ENCODE measurements at regions not wholly inside any gene's neighbourhood (a gene's known extent, or its start where the extent isn't known, plus 50 kb on each side); places are given as distances from the start of the nearest gene placed in this dataset.
"Not testable (repeated sequence)": the region's sequence is repeated elsewhere in the genome, so short reads cannot be mapped to it uniquely, and the experiment has no call there.

GRCh38 chr5:29208024-29208423 is 1985.5 kb upstream of the CDH6 start:
- Histone ChIP-seq H3K9me3 (ENCODE audit: insufficient read depth, low read length) (no peaks in the 10 kb centered on the region), H3K79me2 (ENCODE audit: low read length) (no peaks in the 10 kb centered on the region), H3K9ac (ENCODE audit: low read length) (no peak overlapping the region), H3K27me3 (ENCODE audit: low read depth, low read length) (no peaks in the 10 kb centered on the region), H3K27ac (ENCODE audit: low read length) (no peak overlapping the region), H2AFZ (ENCODE audit: low read depth, low read length) (no peak overlapping the region), H3K36me3 (replicated peaks; ENCODE audit: low read depth, low read length) (no peaks in the 10 kb centered on the region), H3K4me1 (ENCODE audit: low read length) (no peaks in the 10 kb centered on the region), H4K20me1 (ENCODE audit: insufficient read depth, low read length) (no peaks in the 10 kb centered on the region), H3K4me3 (ENCODE audit: low read length) (no peak overlapping the region), H3K4me2 (ENCODE audit: low read length) (no peak overlapping the region)
- no peak for TF ChIP-seq EZH2phosphoT487 (IDR thresholded peaks at IDR 0.05; ENCODE audit: low read depth)
- TF ChIP-seq, protein P1, sequence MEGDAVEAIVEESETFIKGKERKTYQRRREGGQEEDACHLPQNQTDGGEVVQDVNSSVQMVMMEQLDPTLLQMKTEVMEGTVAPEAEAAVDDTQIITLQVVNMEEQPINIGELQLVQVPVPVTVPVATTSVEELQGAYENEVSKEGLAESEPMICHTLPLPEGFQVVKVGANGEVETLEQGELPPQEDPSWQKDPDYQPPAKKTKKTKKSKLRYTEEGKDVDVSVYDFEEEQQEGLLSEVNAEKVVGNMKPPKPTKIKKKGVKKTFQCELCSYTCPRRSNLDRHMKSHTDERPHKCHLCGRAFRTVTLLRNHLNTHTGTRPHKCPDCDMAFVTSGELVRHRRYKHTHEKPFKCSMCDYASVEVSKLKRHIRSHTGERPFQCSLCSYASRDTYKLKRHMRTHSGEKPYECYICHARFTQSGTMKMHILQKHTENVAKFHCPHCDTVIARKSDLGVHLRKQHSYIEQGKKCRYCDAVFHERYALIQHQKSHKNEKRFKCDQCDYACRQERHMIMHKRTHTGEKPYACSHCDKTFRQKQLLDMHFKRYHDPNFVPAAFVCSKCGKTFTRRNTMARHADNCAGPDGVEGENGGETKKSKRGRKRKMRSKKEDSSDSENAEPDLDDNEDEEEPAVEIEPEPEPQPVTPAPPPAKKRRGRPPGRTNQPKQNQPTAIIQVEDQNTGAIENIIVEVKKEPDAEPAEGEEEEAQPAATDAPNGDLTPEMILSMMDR (IDR thresholded peaks at IDR 0.05; ENCODE audit: low read depth, low read length) = no peak

DNA sequence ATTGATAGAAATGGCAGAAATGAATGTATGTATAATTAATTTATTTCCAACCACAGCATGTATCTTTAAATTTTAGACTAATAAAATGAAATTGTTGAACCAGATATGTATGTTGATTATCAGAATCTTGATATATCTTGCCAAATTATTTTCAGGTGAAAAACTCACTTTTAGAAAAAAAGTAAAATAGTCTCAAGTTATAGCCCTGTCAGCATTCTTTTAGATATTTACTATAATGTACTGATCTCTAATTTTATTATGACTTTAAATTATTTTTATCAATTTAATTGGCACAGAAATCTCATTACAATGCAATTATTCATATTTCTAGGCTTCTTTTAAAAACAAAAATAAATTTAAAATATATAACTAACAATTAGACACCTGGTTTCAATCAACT is 1990.4 kb upstream of the CDH6 start:
- Histone ChIP-seq H3K4me1 (ENCODE audit: low read length) (no peaks in the 10 kb centered on the region), H3K9ac (ENCODE audit: low read length) (no peak overlapping the region), H3K4me3 (ENCODE audit: low read length) (no peak overlapping the region), H3K79me2 (ENCODE audit: low read length) (no peaks in the 10 kb centered on the region), H3K4me2 (ENCODE audit: low read length) (no peak overlapping the region), H3K9me3 (ENCODE audit: insufficient read depth, low read length) (no peaks in the 10 kb centered on the region), H3K27ac (ENCODE audit: low read length) (no peak overlapping the region), H3K36me3 (replicated peaks; ENCODE audit: low read depth, low read length) (no peaks in the 10 kb centered on the region), H4K20me1 (ENCODE audit: insufficient read depth, low read length) (no peaks in the 10 kb centered on the region), H3K27me3 (ENCODE audit: low read depth, low read length) (no peaks in the 10 kb centered on the region), H2AFZ (ENCODE audit: low read depth, low read length) (no peak overlapping the region)
- no peak for TF ChIP-seq EZH2phosphoT487 (IDR thresholded peaks at IDR 0.05; ENCODE audit: low read depth)
- TF ChIP-seq, protein P1 (IDR thresholded peaks at IDR 0.05; ENCODE audit: low read depth, low read length) = no peak

- Histone ChIP-seq H3K9ac (ENCODE audit: low read length) (no peak overlapping the region), H3K9me3 (ENCODE audit: insufficient read depth, low read length) (no peaks in the 10 kb centered on the region), H3K27ac (ENCODE audit: low read length) (no peak overlapping the region), H3K36me3 (replicated peaks; ENCODE audit: low read depth, low read length) (no peaks in the 10 kb centered on the region), H4K20me1 (ENCODE audit: insufficient read depth, low read length) (no peaks in the 10 kb centered on the region), H3K4me2 (ENCODE audit: low read length) (no peak overlapping the region), H3K4me3 (ENCODE audit: low read length) (no peak overlapping the region), H3K79me2 (ENCODE audit: low read length) (no peaks in the 10 kb centered on the region), H3K27me3 (ENCODE audit: low read depth, low read length) (no peaks in the 10 kb centered on the region), H3K4me1 (ENCODE audit: low read length) (no peaks in the 10 kb centered on the region), H2AFZ (ENCODE audit: low read depth, low read length) (no peak overlapping the region)
- TF ChIP-seq, protein P1 (IDR thresholded peaks at IDR 0.05; ENCODE audit: low read depth, low read length) = no peak
- no peak for TF ChIP-seq EZH2phosphoT487 (IDR thresholded peaks at IDR 0.05; ENCODE audit: low read depth)
Observed at GRCh38 chr5:29197631-29198454, 1995.6 kb upstream of the CDH6 start.

- Histone ChIP-seq H3K79me2 (ENCODE audit: low read length) (no peaks in the 10 kb centered on the region), H3K4me1 (ENCODE audit: low read length) (no peaks in the 10 kb centered on the region), H3K9ac (ENCODE audit: low read length) (no peak overlapping the region), H3K4me2 (ENCODE audit: low read length) (no peak overlapping the region), H4K20me1 (ENCODE audit: insufficient read depth, low read length) (no peaks in the 10 kb centered on the region), H3K36me3 (replicated peaks; ENCODE audit: low read depth, low read length) (no peaks in the 10 kb centered on the region), H2AFZ (ENCODE audit: low read depth, low read length) (no peak overlapping the region), H3K4me3 (ENCODE audit: low read length) (no peak overlapping the region), H3K27me3 (ENCODE audit: low read depth, low read length) (no peaks in the 10 kb centered on the region), H3K27ac (ENCODE audit: low read length) (no peak overlapping the region), H3K9me3 (ENCODE audit: insufficient read depth, low read length) (no peaks in the 10 kb centered on the region)
- TF ChIP-seq EZH2phosphoT487 (IDR thresholded peaks at IDR 0.05; ENCODE audit: low read depth) = no peak
- TF ChIP-seq, protein P1 (IDR thresholded peaks at IDR 0.05; ENCODE audit: low read depth, low read length) = no peak
Observed at GRCh38 chr5:29193972-29194371, 1999.5 kb upstream of the CDH6 start.

GRCh38 chr5:29191269-29192048 is 2002.0 kb upstream of the CDH6 start:
- H3K27ac ChIP-seq (ENCODE audit: low read length); H3K4me2 ChIP-seq (ENCODE audit: low read length); H3K79me2 ChIP-seq (ENCODE audit: low read length); H3K27me3 ChIP-seq (ENCODE audit: low read depth, low read length); H3K9me3 ChIP-seq (ENCODE audit: insufficient read depth, low read length); H3K4me1 ChIP-seq (ENCODE audit: low read length); H3K9ac ChIP-seq (ENCODE audit: low read length); H2AFZ ChIP-seq (ENCODE audit: low read depth, low read length); H3K4me3 ChIP-seq (ENCODE audit: low read length); H3K36me3 ChIP-seq (replicated peaks; ENCODE audit: low read depth, low read length); H4K20me1 ChIP-seq (ENCODE audit: insufficient read depth, low read length): not testable (repeated sequence)

DNA sequence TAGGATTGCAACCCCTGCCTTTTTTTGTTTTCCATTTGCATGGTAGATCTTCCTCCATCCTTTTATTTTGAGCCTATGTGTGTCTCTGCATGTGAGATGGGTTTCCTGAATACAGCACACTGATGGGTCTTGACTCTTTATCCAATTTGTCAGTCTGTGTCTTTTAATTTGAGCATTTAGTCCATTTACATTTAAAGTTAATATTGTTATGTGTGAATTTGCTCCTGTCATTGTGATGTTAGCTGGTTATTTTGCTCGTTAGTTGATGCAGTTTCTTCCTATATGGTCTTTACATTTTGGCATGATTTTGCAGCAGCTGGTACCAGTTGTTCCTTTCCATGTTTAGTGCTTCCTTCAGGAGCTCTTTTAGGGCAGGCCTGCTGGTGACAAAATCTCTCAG is 2003.1 kb upstream of the CDH6 start:
- H4K20me1 ChIP-seq (ENCODE audit: insufficient read depth, low read length); H2AFZ ChIP-seq (ENCODE audit: low read depth, low read length); H3K9me3 ChIP-seq (ENCODE audit: insufficient read depth, low read length); H3K27me3 ChIP-seq (ENCODE audit: low read depth, low read length); H3K27ac ChIP-seq (ENCODE audit: low read length); H3K36me3 ChIP-seq (replicated peaks; ENCODE audit: low read depth, low read length); H3K4me1 ChIP-seq (ENCODE audit: low read length); H3K4me2 ChIP-seq (ENCODE audit: low read length); H3K9ac ChIP-seq (ENCODE audit: low read length); H3K79me2 ChIP-seq (ENCODE audit: low read length); H3K4me3 ChIP-seq (ENCODE audit: low read length): not testable (repeated sequence)

Measured in OCI-LY3 (cell line).